NCI-H774 (cell line): ENCODE measurements at regions not wholly inside any gene's neighbourhood (a gene's known extent, or its start where the extent isn't known, plus 50 kb on each side); places are given as distances from the start of the nearest gene placed in this dataset.
"Not testable (repeated sequence)": the region's sequence is repeated elsewhere in the genome, so short reads cannot be mapped to it uniquely, and the experiment has no call there.

Experiments used
- DNase-seq: peaks from one replicate; lab custom pipeline; 2025; lab: John Stamatoyannopoulos, UW

GRCh38 chr17:14547556-14547955, 246.7 kb downstream of the HS3ST3B1 start:
- no peak for DNase-seq

DNA sequence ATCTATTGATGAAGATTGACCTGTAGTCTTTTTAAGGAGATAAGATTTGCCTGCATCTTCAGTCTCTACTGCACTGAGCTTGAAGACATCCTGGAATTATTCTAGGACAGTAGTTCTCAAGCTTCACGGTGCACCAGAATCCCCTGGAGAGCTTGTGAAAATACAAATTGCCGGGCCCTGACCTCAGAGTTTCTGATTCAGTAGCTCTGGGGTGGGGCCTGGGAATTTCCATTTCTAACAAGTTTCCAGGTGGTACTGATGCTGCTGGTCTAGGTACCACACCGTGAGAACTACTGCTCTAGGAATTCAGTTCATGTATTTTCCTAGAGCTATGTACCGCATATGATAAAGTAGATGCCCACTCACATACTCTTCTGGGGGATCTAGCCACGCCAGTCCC, 246.1 kb downstream of the HS3ST3B1 start:
- no peak for DNase-seq

GRCh38 chr17:14545156-14545906, 244.4 kb downstream of the HS3ST3B1 start:
- DNase-seq, result no peak

GRCh38 chr17:14541714-14542113, 240.8 kb downstream of the HS3ST3B1 start:
- no peak for DNase-seq

DNA sequence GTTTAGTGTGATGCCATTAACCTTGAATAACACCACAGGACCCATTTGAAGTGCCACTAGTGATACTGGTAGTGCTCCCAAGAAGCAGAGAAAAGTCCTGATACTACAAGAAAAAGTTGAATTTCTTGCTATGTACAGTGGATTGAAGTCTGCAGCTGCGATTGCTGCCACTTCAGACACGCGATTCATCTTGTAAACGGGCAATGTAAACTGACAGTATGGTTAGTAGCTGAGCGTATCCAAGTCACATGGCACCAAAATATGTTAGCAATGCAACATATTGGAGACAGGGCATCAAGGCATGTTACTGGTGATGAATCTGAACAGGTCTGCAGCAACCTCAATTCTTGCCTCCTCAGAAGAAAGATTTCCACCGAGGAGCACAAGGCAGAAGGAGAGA, 238.9 kb downstream of the HS3ST3B1 start:
- no peak for DNase-seq

- not testable (repeated sequence) for DNase-seq
Measured at GRCh38 chr17:14532242-14532641, 231.4 kb downstream of the HS3ST3B1 start.

- DNase-seq, result no peak
Measured at GRCh38 chr17:14525551-14526455, 224.9 kb downstream of the HS3ST3B1 start.

GRCh38 chr17:14522795-14523387, 222.0 kb downstream of the HS3ST3B1 start:
- DNase-seq, result no peak

GRCh38 chr17:14518919-14519318, 218.0 kb downstream of the HS3ST3B1 start:
- not testable (repeated sequence) for DNase-seq

GRCh38 chr17:14514973-14515372, 214.1 kb downstream of the HS3ST3B1 start:
- DNase-seq, result no peak

DNA sequence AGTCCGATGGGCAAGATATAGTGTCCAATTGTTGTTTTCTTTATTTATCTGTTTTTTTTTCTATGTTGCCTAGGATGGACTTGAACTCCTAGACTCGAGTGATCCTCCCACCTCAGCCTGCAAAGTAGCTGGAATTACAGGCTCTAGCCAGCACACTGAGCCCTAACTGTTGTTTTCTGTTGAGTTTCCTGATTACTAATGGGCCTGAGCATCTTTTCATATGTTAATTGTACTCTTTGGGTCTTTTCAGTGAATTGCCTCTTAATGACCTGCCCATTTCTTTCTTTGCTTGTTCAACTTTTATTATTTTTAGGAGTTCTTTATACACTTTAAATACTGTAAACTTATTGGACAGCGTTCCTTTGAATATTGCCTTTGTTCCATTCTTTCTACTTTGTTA, 213.0 kb downstream of the HS3ST3B1 start:
- DNase-seq, result no peak

- DNase-seq, result no peak
Measured at GRCh38 chr17:14510136-14510535, 209.3 kb downstream of the HS3ST3B1 start.

DNA sequence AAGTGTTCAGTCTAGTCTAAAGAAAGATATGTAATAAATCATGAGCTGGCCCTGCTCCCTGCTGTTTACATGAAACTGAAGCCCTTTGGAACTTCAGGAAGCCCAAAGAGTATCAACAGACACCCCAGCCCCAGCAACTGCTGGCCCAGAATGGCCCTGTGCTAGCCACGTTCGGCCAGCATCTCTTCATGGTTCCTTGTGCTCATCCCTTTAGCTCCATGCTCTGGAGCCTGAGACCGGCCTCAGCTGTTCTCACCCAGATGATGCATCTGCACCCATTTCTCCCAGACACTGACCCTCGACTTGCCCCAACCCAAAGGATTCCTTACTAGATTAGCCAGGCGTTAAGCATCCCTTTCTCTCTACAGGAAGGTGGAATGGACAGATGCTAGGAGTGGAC, 207.3 kb downstream of the HS3ST3B1 start:
- DNase-seq, result no peak

DNA sequence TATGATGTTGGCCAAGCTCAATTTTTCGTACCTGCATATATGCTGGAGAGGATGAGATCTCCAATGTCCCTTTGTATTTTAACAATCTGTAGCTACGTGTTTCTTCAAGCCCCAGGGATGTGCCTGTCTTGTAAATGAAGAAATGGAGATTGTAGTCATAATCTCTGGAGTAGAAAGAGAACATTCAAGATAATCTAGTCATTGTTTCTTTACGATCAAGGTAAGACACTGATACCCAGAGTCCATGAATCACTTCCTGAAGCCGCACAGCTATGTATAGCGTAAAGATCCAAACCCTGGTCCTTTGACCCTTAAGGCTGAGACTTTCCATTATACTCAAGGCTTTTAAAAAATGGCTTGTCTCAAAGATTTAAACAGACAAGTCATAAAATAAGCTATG, 205.5 kb downstream of the HS3ST3B1 start:
- no peak for DNase-seq

DNA sequence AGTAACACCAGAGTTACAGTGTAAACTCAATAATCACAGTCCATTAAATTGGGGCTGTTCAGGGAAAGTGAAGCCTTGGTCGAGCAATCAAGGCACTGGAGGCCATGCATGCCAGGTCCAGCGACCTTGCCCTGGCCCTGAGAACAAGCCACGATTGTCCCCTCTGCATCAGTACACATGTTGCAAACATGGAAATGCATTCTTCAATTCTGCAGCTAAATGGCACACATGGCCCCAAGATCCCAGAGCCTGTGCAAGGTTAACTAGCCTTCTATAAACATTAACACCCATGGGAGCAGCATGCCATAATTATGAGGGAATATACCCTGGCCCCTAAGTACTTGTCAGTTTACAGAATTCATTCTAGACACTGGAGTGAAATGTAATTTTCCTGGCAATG, 204.7 kb downstream of the HS3ST3B1 start:
- DNase-seq, result no peak

GRCh38 chr17:14499976-14500375, 199.1 kb downstream of the HS3ST3B1 start:
- no peak for DNase-seq

- DNase-seq, result no peak
Measured at GRCh38 chr17:14498812-14499211, 197.9 kb downstream of the HS3ST3B1 start.

DNA sequence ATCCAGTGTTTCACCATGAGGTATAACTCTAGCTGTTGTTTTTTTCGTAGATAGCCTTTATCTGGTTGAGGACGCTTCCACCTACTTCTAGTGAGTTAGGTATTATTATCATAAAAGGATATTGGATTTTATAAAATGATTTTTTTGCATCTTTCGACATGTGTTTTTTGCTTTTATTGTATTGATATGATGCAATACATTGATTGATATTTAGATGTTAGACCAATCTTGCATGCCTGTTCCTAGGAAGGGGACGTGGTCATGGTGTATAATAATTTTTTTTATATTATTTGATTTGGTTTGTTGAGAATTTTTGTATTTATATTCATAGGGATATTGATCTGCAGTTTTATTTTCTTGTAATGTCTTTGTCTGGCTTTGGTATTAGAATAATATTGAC, 193.3 kb downstream of the HS3ST3B1 start:
- DNase-seq, result no peak

DNA sequence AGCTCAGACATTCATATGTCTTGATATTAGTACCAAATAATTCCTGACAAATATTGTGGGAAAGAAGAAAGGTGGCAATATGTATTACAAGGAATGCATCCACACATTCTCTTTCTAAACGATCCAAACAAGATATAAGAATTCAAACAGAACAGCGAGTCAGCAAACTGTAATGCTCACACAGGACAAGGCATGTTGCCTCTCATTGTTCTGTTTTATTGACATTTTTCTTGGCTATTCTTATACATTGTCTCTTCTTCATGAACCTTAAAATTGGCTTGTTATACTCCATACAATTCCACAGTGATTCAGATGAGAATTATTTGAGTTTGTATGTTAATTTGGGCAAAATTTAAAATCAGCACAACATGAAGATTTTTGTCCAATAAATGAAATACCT, 189.1 kb downstream of the HS3ST3B1 start:
- no peak for DNase-seq

DNA sequence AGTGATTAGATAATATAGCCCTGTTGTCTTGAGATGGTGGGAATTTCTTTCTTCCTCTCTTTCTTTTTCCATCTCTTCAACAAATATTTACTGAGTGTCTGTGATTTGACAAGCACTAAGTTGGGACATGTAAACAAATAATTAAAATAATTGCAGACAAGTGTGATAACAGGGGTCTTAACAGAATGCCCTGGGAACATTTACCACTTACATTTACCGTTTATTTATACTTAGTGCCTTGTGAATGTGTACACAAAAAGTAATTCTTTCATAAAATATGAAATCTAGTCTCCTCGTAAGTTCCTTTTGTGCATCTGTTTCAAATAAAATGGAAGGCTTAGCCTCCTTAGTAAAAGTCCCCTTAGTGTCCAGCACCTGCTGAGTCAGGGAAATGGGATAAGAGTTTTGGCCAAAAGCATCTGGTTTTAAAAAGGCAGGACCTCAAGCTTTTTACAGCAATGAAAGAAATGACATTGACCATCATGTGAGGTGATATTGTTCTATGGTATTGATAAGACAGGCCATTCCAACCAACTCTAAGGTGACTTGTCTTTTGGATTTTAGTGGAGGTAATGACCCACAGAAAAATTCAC, 188.2 kb downstream of the HS3ST3B1 start:
- no peak for DNase-seq

- no peak for DNase-seq
Measured at GRCh38 chr17:14487068-14487467, 186.2 kb downstream of the HS3ST3B1 start.

DNA sequence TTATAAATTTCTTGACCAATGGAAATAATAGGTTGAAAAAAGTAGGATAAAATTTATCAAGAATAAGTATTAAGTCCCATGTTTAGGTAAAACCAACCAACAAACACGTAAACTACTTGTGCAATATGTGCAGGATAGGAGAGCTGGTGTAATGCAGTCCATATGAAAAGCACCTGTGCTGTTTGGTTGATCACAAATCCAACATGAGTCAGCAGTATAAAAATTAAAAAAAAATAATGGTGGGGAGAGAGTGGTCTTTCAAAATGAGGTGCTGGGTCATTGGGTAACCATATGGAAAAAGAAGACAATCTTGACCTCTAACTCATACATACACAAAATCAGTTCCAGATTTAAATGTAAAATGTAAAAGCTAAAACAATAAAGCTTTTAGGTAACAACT, 181.8 kb downstream of the HS3ST3B1 start:
- DNase-seq, result no peak
